ENCODE measurements at regions not wholly inside any gene's neighbourhood (a gene's known extent, or its start where the extent isn't known, plus 50 kb on each side); places are given as distances from the start of the nearest gene placed in this dataset.

DNA sequence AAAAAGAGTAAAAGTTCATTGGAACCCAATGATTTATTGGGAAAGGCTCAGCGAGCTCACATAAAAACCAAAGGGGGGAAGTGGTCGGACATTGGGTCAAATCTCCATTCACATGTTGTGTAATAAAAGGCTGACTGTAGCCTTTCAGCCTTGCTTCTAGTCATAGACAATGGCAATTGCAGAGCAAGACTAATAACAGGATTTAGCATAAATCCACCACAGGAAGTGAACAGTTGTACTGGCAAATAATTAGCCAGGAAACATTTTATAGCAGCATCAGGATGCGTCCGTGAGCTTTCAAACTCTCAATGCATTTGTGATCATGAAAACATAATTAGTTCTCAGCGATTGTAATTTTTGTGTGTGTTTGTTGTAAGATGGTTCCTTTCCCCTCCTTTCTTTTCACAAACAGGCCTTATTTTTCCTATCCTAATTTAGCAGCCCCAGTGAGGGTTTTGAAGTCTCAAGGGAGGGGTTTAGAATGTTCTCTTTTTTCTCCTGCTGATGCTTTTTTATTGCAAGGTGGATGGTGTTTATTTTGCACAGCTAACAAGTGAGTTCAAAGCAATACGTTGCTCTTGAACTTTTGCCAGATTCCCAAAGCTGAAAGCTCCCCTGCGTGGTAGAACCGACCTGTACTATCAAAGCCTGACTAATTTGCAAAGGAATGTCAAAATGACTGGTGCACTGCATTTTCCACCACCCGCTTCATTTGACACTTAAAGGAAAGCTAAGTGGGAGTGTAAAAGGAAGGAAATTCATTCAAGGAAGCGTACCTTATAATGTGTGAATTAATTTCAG is 105.6 kb downstream of the SPRY2 start:
- no peak for DNase-seq

DNA sequence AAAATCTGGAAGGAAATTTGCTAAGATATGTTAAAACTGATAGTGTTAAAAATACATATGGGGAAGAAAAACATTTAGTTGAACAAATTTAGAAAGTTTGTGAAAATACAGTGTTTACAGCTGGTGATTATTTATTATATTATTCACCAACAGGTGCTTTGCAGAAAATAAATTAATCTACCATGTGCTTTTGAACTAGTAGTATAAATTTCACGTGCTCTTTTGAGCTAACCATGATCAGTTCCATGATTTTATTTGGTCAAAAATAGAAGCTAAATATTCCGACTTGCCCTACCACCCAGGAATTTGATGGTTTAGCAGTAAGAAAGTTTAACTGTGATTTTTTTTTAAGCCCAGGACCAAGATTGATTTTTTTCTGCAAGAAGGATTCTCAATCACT is 113.3 kb downstream of the SPRY2 start:
- DNase-seq = no peak

DNA sequence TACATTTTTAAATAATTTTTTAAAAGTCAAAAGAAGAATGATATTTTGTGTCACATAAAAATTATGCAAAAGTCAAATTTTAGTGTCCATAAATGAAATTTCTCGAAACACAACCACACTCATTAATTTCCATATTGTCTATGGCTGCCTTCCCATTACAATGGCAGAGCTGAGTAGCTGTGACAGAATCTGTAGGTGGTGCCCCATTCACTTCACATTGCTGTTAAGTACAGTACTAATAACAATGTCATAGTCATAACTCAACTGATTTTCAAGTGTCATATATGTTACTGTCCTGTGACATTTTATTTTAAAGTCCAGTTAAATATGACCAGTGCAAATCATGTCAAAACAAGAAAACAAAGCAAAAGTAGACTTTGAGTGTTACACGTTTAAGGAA is 114.3 kb downstream of the SPRY2 start:
- DNase-seq = no peak

DNA sequence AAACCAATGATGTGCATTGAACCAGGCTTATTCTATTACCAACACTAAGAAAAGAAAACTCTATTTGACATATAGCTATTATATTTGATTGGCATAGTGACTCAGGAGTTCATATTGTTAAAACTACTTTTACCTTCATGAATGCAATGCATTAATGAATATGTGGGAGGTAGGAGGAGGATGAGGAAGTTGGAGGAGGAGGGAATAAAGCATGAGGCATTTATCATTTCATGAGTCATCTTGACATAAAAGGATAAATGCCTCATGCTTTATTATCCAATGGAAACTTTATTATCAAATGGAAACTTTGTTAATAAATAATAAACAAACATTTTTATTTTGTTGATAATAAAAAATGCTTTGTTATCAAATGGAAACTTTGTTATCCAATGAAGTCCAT is 116.5 kb downstream of the SPRY2 start:
- DNase-seq = no peak

DNA sequence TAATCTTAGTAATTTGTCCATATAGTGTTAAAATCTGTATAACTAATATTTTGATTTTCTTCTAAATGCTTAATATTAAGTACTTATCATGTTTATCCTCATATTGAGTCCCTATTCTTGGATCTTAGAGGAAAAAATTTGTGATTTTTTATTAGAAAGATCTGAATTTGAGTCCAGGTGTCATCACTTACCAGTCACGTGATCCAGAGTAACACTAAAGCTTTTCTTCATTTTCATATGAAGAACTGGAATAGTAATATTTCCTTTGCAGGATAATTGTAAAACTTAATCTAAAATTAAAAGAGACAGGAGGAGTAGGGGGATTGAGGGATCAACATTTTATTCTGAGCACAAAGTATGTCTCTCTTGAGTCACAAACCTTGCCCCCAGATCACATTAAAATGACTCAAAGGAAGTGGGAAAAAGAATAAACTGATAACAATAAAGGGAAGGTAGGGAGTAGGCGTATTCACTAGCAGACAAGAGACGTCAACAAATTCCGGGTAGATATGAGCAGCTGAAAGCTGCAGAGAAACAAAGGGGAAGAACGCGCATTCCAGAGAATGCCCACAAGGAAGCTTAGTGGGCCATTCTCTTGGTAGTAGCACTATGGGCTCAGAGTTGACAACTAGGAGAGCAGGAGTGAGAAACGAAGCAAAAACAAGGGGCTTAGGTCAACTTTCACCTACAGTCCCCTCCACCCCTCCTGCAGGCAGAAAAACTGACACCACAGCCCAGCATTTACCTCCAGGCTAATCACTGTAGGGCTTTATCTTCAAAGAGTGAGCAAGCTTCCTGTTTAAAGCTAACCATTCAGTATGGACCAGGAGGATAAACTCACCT is 123.1 kb downstream of the SPRY2 start:
- DNase-seq = no peak

DNA sequence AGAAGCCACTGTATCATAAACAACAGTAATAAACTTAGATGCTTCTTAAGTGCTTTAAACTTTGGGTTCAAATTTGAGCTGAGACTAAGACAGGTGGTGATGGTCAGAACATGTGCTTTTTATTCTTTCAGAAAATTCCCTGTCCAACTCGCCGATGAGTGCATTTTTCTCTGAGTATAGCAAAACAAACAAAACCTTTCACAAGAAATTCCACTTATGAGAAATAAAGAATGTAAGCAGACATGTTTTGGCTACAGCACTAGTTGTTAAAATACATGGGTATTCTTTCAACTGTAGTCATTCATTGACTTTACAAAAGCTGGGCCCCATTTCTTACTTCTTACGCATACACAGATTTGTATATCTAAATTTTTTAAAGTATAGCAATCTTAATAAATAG is 125.6 kb downstream of the SPRY2 start:
- DNase-seq = no peak

DNA sequence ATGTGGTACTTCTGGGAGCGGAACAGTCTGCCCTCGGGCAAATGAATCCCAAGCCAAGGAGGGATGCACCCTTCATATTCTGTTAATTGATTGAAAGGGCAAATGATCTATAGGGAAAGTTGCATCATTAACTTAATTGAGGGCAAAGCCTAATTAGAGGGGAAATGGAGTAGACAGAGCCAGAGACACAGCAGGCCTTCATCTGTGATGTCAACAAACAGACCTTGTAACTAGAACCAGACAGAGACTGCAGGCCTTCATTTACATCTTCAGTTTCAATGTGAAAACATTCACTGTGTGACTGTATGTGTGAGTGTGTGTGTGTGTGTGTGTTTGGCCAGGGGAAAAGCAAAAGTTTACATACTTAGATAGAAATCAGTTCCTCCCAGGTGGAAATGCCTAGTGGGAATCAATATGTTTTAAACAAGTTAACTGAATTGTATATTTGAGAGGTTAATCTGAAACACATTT is 126.4 kb downstream of the SPRY2 start:
- no peak for DNase-seq

DNA sequence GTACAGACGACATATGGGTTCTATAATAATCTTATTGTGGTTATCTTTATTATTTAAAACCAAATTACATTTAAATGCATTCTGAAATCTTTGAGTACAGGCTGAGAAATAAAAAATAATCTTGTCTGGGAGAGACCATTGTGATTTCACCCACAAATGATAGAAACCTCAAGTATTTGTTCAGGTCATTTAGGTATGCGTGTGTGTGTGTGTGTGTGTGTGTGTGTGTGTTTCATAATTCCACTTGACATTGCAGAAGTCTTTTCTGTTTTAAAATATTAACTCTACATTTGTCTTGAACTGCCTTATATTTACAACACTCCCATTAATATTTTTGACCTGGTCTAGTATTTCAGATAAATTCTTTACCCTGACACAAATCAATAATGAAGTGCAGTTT is 126.9 kb downstream of the SPRY2 start:
- DNase-seq = no peak

DNA sequence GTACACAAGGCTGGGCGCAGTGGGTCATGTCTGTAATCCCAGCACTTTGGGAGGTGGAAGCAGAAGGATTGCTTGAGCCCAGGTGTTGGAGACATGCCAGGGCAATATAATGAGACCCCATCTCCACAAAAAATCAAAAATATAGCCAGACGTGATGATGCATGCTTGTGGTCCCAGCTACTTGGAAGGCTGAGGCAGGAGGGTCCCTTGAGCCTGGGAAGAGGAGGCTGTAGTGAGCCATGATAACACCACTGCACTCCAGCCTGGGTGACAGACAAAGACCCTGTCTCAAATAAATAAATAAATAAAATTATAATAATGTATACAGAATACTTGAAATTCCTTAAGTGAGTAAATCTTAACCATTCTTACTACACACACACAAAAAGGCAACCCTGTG is 127.7 kb downstream of the SPRY2 start:
- no peak for DNase-seq

DNA sequence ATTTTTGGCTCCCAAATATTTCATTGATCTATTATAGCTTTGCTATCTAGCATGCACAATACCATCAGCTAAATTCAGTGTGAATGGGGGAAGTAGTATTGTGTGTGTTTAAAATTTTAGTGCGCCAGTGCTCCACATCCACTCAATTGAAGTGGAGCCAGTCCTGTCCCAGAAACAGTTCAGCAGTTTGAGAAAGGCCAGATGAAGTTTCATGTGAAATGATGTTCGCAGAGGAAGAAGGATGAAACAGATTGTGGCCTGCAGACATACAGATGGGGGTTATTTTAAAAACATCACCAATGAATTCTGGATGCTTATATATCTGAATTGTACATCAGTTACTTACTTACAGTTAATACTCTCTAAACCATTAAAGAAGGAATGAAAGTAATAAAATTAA is 129.4 kb downstream of the SPRY2 start:
- no peak for DNase-seq

DNA sequence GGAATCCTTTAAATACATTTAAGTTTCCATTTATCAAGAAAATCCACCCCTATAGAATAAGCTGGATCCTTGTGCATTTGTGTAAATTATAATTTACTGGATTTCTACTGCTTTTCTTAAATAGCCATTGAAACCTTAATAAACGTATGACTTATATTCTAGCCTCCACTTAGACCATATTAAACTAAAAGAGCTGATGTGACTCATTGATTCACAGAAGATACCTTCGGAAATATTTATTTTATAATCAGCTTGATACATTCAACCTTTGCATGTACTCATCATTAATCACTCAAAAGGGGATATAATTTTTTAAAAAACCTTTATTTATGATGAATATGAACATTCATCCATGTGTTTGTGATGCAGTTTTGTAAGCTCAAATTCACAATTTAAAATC is 136.3 kb downstream of the SPRY2 start:
- no peak for DNase-seq

DNA sequence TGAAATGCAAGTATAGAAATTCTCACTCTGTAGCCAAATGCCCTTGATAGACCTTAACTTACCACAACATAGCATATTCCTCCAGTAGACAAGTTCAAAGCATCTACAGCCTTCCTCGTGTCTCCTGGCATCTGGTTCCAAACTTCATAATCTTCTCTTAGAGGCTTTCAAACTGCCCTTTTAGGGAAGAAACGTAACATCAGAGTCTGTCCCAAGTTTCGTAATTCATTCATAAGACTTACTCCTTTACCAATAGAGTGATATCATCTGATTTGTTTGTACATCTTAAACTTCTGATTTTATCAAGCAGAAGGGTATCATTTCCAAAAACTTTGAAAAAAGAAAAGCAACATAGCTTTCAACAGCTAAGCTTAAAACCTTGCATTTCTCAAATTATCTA is 137.4 kb downstream of the SPRY2 start:
- no peak for DNase-seq

DNA sequence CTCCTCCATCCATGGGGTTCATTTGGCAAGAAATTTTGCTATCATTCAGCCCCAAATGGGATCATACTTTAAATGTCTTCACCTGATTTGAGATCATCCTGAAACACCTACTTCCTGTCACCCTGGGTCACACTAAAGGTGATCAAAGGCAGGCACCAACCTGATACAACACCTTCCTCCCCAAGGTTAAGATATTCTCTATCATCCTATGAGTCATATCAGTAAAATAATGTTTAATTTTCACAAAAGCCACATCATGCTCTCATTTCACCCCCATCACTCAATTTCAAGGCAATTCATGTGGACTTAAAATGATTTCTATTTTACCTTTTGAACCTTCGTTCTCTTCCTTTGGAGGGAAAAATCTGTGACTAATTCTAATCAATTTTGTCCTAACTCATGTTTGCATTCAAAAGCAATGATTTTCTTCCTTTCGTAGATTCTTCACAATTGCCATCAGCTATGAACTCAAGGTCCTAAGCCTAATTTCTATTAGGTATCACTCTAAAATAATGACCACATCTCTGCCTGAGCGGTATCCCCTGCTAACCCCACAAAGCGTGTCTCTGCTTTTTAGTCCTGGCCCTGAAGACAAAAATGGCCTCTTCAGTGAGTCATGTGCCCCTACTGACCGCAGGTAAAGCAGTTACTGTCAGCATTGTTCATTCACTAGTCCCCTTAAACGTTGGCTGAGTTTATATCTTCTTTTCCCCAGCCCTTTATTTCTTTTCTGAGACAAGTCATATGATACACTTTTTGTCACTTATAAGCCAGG is 139.0 kb downstream of the SPRY2 start:
- DNase-seq = no peak

DNA sequence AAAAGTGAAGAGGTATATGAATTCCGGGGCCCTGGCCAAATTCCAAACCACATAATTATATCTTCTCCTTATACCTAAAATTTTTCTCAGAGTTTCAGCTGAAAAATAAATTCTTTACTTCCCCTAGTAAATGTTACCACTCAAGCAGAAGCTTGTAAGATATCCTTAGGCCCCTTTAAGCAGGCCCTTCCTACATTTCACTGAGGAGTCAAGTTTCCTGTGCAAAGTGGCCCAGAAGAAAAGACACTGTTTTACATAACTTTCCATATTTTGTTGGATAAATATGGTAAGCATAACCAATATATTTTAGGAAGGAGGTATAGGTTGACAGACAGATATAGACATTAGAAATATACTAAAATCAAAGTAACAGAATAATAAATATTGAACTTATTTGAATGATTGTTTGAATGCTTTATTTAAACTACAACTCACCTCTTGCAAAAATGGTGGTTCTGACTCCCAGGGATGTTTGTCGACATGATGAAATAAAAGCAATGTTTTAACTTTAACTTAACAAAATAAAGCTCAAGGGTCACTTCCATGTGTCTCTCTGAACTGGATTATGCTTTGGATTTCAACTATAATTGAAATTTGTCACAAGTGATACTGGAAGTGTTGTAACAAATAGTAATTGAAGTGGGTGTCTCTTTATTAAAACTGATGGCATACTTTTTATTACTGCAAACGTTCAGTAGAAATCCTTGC is 141.2 kb downstream of the SPRY2 start:
- no peak for DNase-seq

DNA sequence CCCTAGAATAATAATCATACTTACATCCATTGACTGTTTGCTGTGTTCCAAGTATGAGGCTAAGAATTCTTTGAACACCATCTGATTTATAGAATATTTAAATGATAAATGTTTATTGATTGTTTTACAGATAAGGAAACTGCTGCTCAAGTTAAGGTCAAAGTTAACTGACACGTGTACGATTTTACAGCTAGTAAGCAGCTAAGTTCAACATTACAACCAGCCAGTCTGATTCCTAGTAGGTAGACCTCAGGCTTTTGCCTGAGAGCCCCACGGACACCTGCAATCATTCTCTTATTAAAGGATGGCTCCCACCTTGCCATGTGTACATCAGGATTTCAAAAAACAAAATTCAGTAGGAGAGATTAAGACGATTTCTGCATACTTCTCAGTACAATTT is 141.9 kb downstream of the SPRY2 start:
- DNase-seq = no peak

DNA sequence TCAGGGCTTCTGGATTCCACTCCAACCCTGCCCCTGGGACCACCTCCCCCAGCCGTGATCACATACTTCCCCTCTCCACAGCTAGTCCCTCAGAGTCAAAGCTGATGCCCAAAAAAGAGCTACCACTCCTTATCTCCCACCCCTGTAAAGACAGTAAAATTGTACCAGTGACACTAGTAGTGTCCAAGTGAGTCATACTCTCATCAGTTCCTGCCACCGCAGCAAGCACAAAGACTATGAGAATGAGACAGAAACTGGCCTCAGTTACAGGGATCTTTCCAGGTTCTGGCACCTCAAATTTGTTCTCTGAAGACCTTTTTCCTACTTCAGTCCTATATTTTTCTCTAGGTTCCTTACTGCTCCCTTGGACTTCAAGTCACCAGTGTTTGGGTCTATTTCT is 144.2 kb downstream of the SPRY2 start:
- no peak for DNase-seq

DNA sequence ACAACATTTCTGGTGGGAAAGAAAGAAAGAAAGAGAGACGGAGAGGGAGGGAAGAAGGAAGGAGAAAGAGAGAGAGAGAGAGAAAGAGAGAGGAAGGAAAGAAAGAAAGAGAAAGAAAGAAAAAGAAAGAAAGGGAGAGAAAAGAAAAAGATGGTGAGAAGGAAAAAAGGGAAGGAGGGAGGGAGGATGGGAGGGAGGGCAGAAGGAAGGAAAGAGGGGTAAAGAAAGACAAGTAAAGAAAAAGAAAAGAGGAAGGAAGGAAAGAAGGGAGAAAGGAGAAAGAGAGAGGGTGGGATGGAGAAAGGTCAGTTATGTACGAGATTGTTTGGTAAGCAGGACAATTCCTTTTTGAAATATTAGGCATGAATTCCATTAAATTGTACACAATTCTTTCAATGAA is 145.3 kb downstream of the SPRY2 start:
- no peak for DNase-seq

DNA sequence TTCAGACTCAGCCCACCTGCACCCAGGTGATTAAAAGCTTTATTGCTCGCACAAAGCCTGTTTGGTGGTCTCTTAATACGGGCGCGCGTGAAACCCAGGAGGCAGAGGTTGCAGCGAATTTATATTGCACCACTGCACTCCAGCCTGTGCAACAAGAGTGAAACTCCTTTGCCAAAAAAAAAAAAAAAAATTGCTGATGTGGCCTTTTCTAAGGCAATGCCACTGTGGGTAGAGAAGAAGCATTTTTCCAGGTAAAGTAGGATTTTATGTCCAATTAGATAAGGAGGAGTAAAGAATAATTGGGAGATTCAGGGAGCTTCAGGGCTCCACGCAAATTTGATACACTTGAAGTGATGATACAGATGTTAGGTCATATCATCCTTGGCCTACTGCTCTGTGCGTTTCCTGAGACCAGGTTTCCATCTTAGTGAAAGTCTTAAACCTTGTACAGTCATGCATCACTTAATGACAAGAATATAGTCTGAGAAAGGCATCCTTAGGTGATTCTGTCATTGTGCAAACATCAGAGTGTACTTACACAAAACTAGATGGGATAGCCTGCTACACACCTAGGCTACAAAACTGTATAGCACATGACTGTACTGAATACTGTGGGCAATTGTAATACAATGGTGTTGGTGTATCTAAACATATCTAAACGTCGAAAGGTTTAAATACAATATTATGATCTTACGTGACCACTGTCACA is 150.9 kb downstream of the SPRY2 start:
- DNase-seq = no peak

DNA sequence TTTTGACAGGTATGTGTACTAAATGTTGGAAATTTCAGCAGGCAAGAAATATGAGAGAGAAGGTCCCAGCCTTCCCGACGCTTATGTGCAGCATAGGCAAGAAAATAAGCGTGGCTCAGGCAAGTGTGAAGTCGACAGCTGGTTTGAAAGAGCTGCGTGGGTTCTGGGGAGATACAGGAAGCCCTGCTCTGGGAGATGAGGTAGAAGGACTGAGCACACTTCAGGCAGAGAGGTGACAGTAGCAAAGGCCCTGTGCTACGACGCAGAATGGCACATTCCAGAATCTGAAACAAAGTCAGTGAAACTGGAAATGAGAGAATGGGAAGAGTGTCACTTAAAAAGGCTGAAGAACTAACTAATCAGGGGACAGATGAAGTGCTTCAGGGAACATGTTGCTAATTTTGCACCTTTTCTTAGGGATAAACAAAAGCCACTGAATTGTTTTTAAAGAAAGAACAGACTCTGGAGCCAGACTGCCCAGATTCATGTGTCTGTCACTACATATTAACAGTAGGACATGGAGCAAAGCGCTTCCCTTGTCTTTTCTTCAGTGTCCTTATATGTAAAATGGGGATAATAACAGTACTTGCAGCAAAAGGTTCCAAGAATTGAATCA is 160.1 kb downstream of the SPRY2 start:
- no peak for DNase-seq

DNA sequence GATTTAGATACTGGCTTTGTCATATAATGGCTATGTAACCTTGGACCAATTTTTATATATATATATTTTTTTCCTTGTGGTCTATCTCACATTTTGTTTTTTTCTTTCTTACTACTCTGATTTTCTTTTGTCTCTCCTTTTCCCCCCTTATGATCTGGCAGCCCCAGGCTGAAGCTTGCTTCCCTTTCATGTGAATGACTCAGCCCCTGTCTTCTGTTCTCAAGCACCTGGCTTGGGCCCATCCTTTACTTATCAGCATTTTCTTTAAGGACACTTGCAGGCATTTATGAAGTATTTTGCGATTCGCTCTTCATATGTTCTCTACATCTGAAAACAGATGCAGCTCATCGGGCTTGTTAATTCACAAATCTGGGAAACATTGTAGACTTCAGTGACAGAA is 163.6 kb downstream of the SPRY2 start:
- no peak for DNase-seq

DNA sequence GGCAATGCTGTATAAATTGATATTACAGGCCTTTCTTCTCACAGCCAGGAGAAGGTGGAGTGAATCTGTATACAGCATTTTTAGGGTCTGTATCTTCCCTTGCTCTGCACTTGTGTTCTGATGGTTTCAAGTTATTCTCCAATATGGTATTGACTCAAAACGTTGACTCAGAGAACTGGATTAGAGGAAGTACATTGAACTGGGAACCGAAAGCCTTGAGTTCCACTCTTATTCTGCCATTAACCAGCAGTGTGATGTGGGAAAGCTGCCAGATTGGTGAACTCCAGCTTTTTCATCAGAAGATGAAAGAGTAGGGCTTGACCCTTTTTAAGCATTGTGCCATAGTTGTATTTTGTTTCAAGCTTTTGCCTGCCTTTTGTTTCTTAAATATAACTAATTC is 167.7 kb downstream of the SPRY2 start:
- no peak for DNase-seq

DNA sequence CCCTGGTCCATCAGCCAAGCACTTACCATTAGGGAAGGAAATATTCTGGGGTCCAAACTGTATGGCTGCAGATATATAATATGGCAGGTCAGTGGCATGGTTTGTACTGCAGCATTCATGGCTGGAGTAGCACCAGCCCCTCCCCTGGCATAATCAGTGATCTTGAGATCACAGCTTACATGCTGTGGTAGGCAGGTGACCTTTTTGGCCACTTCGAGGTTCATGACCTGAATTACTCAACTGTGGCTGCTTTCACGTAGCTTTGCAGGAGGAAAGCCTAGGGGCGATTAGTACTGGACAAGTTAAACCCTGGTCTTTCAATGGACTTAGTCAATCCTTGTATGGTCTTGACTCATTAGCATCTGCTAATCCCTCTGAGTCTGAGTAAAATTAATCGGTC is 169.8 kb downstream of the SPRY2 start:
- no peak for DNase-seq

Measured in stimulated activated CD4-positive, alpha-beta T cell treated with anti-CD3 and anti-CD28 coated beads, Interleukin-2, amount 100 ng/mL, for 24 hours (primary cell).